ENCODE measurements at regions not wholly inside any gene's neighbourhood (a gene's known extent, or its start where the extent isn't known, plus 50 kb on each side); places are given as distances from the start of the nearest gene placed in this dataset.

DNA sequence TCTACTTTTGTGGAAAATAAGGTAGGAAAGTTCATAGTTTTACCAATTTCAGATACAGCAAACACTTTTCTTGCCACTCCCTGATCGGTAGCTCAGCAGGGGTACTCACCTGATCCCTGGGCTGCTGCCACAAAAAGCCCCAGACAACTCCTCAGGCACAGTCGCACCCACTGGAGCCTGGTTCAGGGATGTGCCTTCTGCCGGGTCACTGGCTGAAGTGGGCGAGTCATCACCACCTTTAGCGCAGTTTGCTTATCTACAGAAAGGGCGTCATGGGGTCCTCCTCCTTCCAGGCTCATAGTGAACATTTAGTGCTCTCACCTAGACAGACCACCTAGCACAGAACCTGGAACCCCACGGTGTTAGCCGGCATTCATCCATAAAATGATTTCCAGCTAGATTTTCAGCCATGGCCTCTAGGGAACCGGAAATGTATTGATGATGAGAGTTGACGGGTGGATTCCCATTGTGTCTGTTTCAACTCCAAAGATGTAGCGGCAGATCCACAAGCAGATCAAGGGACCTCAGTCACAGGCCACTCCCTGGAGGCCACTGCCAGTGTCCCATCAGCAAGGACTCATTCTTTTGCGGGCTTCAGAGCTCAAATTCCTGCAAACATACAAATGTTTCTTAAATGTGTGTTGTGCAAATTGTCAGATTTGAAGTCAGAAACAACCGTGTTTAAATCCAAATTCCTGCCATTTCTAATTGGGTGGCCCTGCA lies 408.4 kb upstream of the SALL3 start:
- Histone ChIP-seq H3K9me3 (ENCODE audit: control insufficient read depth, insufficient read depth, low read depth, low read length) (no peaks in the 10 kb centered on the region), H3K4me2 (ENCODE audit: extremely low read depth, insufficient read depth, low read length) (no peak overlapping the region), H3K79me2 (ENCODE audit: control insufficient read depth, insufficient read depth, low read length) (no peaks in the 10 kb centered on the region), H3K4me3 (replicated peaks in 1 of 4; ENCODE audit: control extremely low read depth in 1 of 4, insufficient read depth in 1 of 4, low read depth in 3 of 4, low read length in 4 of 4) (no peak overlapping the region), H3K27ac (ENCODE audit: insufficient read depth, low read length) (no peak overlapping the region), H4K20me1 (ENCODE audit: control insufficient read depth, extremely low read depth, insufficient read depth, low read length) (no peaks in the 10 kb centered on the region), H3K9ac (ENCODE audit: insufficient read depth, low read length) (no peak overlapping the region), H3K36me3 (ENCODE audit: control insufficient read depth, insufficient read depth, low read length) (no peaks in the 10 kb centered on the region), H3K27me3 (ENCODE audit: control insufficient read depth, insufficient read depth, low read length) (no peaks in the 10 kb centered on the region), H2AFZ (ENCODE audit: low read length) (no peak overlapping the region), H3K4me1 (ENCODE audit: control insufficient read depth, extremely low read depth, insufficient read depth, low read length) (no peaks in the 10 kb centered on the region)
- TF ChIP-seq EZH2 (IDR thresholded peaks at IDR 0.05; ENCODE audit: low read length, missing control alignments): no peak
- TF ChIP-seq, protein P1, sequence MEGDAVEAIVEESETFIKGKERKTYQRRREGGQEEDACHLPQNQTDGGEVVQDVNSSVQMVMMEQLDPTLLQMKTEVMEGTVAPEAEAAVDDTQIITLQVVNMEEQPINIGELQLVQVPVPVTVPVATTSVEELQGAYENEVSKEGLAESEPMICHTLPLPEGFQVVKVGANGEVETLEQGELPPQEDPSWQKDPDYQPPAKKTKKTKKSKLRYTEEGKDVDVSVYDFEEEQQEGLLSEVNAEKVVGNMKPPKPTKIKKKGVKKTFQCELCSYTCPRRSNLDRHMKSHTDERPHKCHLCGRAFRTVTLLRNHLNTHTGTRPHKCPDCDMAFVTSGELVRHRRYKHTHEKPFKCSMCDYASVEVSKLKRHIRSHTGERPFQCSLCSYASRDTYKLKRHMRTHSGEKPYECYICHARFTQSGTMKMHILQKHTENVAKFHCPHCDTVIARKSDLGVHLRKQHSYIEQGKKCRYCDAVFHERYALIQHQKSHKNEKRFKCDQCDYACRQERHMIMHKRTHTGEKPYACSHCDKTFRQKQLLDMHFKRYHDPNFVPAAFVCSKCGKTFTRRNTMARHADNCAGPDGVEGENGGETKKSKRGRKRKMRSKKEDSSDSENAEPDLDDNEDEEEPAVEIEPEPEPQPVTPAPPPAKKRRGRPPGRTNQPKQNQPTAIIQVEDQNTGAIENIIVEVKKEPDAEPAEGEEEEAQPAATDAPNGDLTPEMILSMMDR (conservative IDR thresholded peaks at IDR 0.05 in 1 of 2, IDR thresholded peaks at IDR 0.05 in 1 of 2; ENCODE audit: low read depth in 1 of 2, low read length in 2 of 2): no peak
- no peak for DNase-seq (ENCODE audit: low read depth in 2 of 2)

DNA sequence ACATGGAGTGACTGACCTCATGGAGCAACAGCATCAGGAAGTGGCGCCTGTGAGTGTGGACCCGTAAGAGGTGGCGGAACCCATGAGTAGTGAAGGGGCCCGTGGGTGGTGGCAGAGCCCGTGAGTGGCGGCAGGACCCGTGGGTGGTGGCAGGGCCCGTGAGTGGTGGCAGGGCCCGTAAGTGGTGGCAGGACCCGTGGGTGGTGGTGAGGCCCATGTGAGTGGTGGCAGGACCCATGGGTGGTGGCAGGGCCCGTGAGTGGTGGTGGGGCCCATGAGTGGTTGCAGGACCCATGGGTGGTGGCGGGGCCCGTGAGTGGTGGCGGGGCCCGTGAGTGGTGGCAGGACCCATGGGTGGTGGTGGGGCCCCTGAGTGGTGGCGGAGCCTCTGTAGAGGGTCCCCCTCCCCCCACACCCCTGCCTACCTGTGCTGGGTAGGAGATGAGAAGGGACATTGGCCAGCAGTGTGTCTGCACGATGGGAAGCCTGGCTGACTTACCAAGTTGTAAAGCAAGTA lies 407.7 kb upstream of the SALL3 start:
- no peaks in the 10 kb centered on the region for H3K9me3 ChIP-seq (ENCODE audit: control insufficient read depth, insufficient read depth, low read depth, low read length)
- H3K27ac ChIP-seq (ENCODE audit: insufficient read depth, low read length): no peak overlapping the region
- TF ChIP-seq, protein P1 (conservative IDR thresholded peaks at IDR 0.05 in 1 of 2, IDR thresholded peaks at IDR 0.05 in 1 of 2; ENCODE audit: low read depth in 1 of 2, low read length in 2 of 2): no peak
- TF ChIP-seq EZH2 (IDR thresholded peaks at IDR 0.05; ENCODE audit: low read length, missing control alignments): no peak
- no peak overlapping the region for H3K4me2 ChIP-seq (ENCODE audit: extremely low read depth, insufficient read depth, low read length)
- H2AFZ ChIP-seq (ENCODE audit: low read length): no peak overlapping the region
- H3K4me1 ChIP-seq (ENCODE audit: control insufficient read depth, extremely low read depth, insufficient read depth, low read length): no peaks in the 10 kb centered on the region
- no peaks in the 10 kb centered on the region for H3K79me2 ChIP-seq (ENCODE audit: control insufficient read depth, insufficient read depth, low read length)
- H3K27me3 ChIP-seq (ENCODE audit: control insufficient read depth, insufficient read depth, low read length): no peaks in the 10 kb centered on the region
- H3K4me3 ChIP-seq (replicated peaks in 1 of 4; ENCODE audit: control extremely low read depth in 1 of 4, insufficient read depth in 1 of 4, low read depth in 3 of 4, low read length in 4 of 4): no peak overlapping the region
- no peaks in the 10 kb centered on the region for H3K36me3 ChIP-seq (ENCODE audit: control insufficient read depth, insufficient read depth, low read length)
- DNase-seq (ENCODE audit: low read depth in 2 of 2): no peak
- no peaks in the 10 kb centered on the region for H4K20me1 ChIP-seq (ENCODE audit: control insufficient read depth, extremely low read depth, insufficient read depth, low read length)
- H3K9ac ChIP-seq (ENCODE audit: insufficient read depth, low read length): no peak overlapping the region

DNA sequence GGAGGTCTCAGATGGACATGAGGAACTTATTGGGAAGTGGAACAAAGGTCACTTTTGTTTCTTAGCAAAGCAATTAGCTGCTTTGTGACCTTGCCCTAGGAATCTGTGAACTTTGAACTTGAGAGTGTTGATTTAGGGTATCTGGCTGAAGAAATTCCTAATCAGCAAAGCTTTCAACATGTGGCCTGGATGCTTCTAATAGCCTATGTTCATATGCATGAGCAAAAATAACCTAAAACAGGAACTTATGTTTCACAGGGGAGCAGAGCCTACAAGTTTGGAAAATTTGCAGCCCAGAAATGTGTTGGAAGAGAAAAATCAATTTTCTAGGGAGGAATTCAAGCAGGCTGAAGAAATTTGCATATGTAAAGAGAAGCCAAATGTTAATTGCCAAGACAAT lies 405.8 kb upstream of the SALL3 start:
- no peaks in the 10 kb centered on the region for H3K79me2 ChIP-seq (ENCODE audit: control insufficient read depth, insufficient read depth, low read length)
- no peak overlapping the region for H3K27ac ChIP-seq (ENCODE audit: insufficient read depth, low read length)
- no peak overlapping the region for H3K9ac ChIP-seq (ENCODE audit: insufficient read depth, low read length)
- H3K36me3 ChIP-seq (ENCODE audit: control insufficient read depth, insufficient read depth, low read length): no peaks in the 10 kb centered on the region
- no peaks in the 10 kb centered on the region for H3K9me3 ChIP-seq (ENCODE audit: control insufficient read depth, insufficient read depth, low read depth, low read length)
- H4K20me1 ChIP-seq (ENCODE audit: control insufficient read depth, extremely low read depth, insufficient read depth, low read length): no peaks in the 10 kb centered on the region
- no peak overlapping the region for H3K4me2 ChIP-seq (ENCODE audit: extremely low read depth, insufficient read depth, low read length)
- TF ChIP-seq EZH2 (IDR thresholded peaks at IDR 0.05; ENCODE audit: low read length, missing control alignments): no peak
- TF ChIP-seq, protein P1 (conservative IDR thresholded peaks at IDR 0.05 in 1 of 2, IDR thresholded peaks at IDR 0.05 in 1 of 2; ENCODE audit: low read depth in 1 of 2, low read length in 2 of 2): no peak
- H3K27me3 ChIP-seq (ENCODE audit: control insufficient read depth, insufficient read depth, low read length): no peaks in the 10 kb centered on the region
- H2AFZ ChIP-seq (ENCODE audit: low read length): no peak overlapping the region
- DNase-seq (ENCODE audit: low read depth in 2 of 2): no peak
- H3K4me3 ChIP-seq (replicated peaks in 1 of 4; ENCODE audit: control extremely low read depth in 1 of 4, insufficient read depth in 1 of 4, low read depth in 3 of 4, low read length in 4 of 4): no peak overlapping the region
- no peaks in the 10 kb centered on the region for H3K4me1 ChIP-seq (ENCODE audit: control insufficient read depth, extremely low read depth, insufficient read depth, low read length)

Measured in fibroblast of lung (primary cell).